ENCODE measurements at regions not wholly inside any gene's neighbourhood (a gene's known extent, or its start where the extent isn't known, plus 50 kb on each side); places are given as distances from the start of the nearest gene placed in this dataset.

GRCh38 chr9:106218854-106219253, 524.5 kb downstream of the TMEM38B start:
- Mint-ChIP-seq H3K27me3 (ENCODE audit: low read depth) (no peaks in the 10 kb centered on the region), H3K36me3 (ENCODE audit: insufficient read depth in 1 of 3, low read depth in 3 of 3) (no peaks in the 10 kb centered on the region), H3K4me1 (peaks cover 7 to 8% of the 10 kb centered on the region in 2 experiments; a peak in 3 of 4 replicates), H3K4me3 (no peak overlapping the region), H3K27ac (no peak overlapping the region), H3K9me3 (no peaks in the 10 kb centered on the region)
- Histone ChIP-seq H3K4me1 (ENCODE audit: insufficient read depth, low read length) (no peaks in the 10 kb centered on the region), H2BK5ac (ENCODE audit: insufficient read length, low read length) (no peak overlapping the region), H2BK20ac (ENCODE audit: low read depth, low read length, poor library complexity, severe bottlenecking) (no peak overlapping the region), H2BK12ac (ENCODE audit: insufficient read length, low read depth, low read length) (no peak overlapping the region), H3K27me3 (ENCODE audit: insufficient read depth, low read length) (no peaks in the 10 kb centered on the region), H3K4ac (ENCODE audit: low read depth, low read length) (no peak overlapping the region), H3K18ac (ENCODE audit: insufficient read length, low read depth, low read length) (no peak overlapping the region), H4K91ac (ENCODE audit: insufficient read length, low read depth, low read length) (no peak overlapping the region), H3K27ac (ENCODE audit: insufficient read length, low read depth, low read length) (no peak overlapping the region), H4K5ac (ENCODE audit: insufficient read length, low read depth, low read length) (no peak overlapping the region), H4K20me1 (ENCODE audit: control insufficient read depth, insufficient read depth, insufficient read length) (no peaks in the 10 kb centered on the region), H3K4me2 (ENCODE audit: insufficient read depth, insufficient read length, low read length) (no peak overlapping the region), H2AK5ac (ENCODE audit: insufficient read length, low read length) (no peak overlapping the region), H3K23ac (ENCODE audit: insufficient read length, low read depth, low read length) (no peak overlapping the region), H3K56ac (ENCODE audit: insufficient read length, low read depth, low read length) (no peak overlapping the region), H3K9ac (ENCODE audit: extremely low read depth, insufficient read length, low read length) (no peak overlapping the region), H3K14ac (ENCODE audit: insufficient read depth, low read length) (no peak overlapping the region), H3T11ph (ENCODE audit: low read length) (no peak overlapping the region), H3K79me1 (ENCODE audit: insufficient read depth, low read depth, low read length, poor library complexity, severe bottlenecking) (no peaks in the 10 kb centered on the region), H2AFZ (ENCODE audit: low read length) (no peak overlapping the region), H4K8ac (replicated peaks; ENCODE audit: insufficient read length, low read depth, low read length) (no peak overlapping the region), H2BK15ac (ENCODE audit: low read depth, low read length) (no peak overlapping the region), H3K79me2 (ENCODE audit: insufficient read depth, low read length) (no peaks in the 10 kb centered on the region), H3K9me3 (ENCODE audit: control insufficient read depth, low read depth, low read length) (no peaks in the 10 kb centered on the region), H3K23me2 (ENCODE audit: insufficient read length, low read depth, low read length, poor library complexity, severe bottlenecking) (no peaks in the 10 kb centered on the region), H2BK120ac (ENCODE audit: low read depth, low read length, poor library complexity, severe bottlenecking) (no peak overlapping the region)
- DNase-seq = no peak
- no peak for TF ChIP-seq CTCF (conservative IDR thresholded peaks at IDR 0.05)
- no CpG with 5 or more reads among the region's 3 CpGs for WGBS (ENCODE audit: extremely low coverage, insufficient read length, low lambda C conversion rate)

Data from H9 (cell line).